Tibial artery (tissue), 4 donors: ENCODE measurements at regions not wholly inside any gene's neighbourhood (a gene's known extent, or its start where the extent isn't known, plus 50 kb on each side); places are given as distances from the start of the nearest gene placed in this dataset.

Experiments used
- DNase-seq, 2 donors: peaks; one replicate each; pipeline ENCODE4 v3.0.0-alpha.2; 2019
- H3K27ac ChIP-seq, 2 donors: fragments of 200-600 bp; sonication (generic) in 1 of 2; 1 replicate in 1 of 2; 2 replicates in 1 of 2; pipeline ENCODE4 v1.5.1; 2018 to 2019; ENCODE audit warnings: mild to moderate bottlenecking in 1 of 2
- H3K27me3 ChIP-seq, 2 donors: fragments of 200-600 bp; sonication (generic) in 1 of 2; one replicate each; pipeline versions ENCODE4 v1.5.1 to v1.6.0; 2016 to 2019
- H3K36me3 ChIP-seq, 3 donors: fragments of 200-600 bp; sonication (generic) in 2 of 3; one replicate each; pipeline ENCODE4 v1.5.1; 2016 to 2019; ENCODE audit warnings: mild to moderate bottlenecking in 2 of 3
- H3K4me1 ChIP-seq, 4 donors: fragments of 200-600 bp; sonication (generic) in 2 of 4; 1 replicate in 3 of 4; 2 replicates in 1 of 4; pipeline ENCODE4 v1.5.1; 2016 to 2019
- H3K4me3 ChIP-seq, 2 donors: fragments of 200-600 bp; sonication (generic) in 1 of 2; 1 replicate in 1 of 2; 2 replicates in 1 of 2; pipeline ENCODE4 v1.5.1; 2018 to 2019; ENCODE audit warnings: mild to moderate bottlenecking in 2 of 2
- H3K9me3 ChIP-seq, 3 donors: fragments of 200-600 bp; sonication (generic) in 1 of 3; one replicate each; pipeline ENCODE4 v1.5.1; 2016 to 2019
- CTCF ChIP-seq, 2 experiments: fragments of 200-600 bp in 1 of 2; fragments of 450-650 bp in 1 of 2; IDR thresholded peaks; one replicate each; pipeline ENCODE4 v1.5.1; 2017 to 2019; ENCODE audit warnings: antibody characterized with exemption in 2 of 2, mild to moderate bottlenecking in 1 of 2, moderate library complexity in 1 of 2
- intact Hi-C: fragments of 100-400 bp; cut with DNase I; formaldehyde crosslinking; loops from one replicate; pipeline ENCODE4 v1.15.0; 2023; ENCODE audit warnings: low total_unique reads

DNA sequence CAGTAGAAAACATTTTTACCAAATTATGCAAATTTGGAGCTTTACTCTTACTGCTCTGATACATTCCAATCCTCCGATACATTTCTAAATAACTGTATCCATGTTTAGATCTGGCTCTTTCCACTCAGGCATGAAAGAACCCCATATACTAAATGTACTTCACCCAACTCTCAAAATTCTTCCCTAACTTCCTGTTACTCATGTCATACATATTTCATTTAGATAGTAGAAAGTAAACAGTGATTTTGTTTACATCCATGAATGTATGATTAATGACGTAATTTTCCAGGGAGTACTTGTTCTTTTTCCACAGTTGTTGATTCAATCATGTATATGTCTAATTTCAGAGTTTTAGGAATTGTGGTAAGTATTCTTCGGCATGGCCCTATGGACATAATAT, 1426.5 kb upstream of the C9orf72 start:
- no peak overlapping the region for H3K27ac ChIP-seq
- no peaks in the 10 kb centered on the region for H3K4me1 ChIP-seq
- H3K9me3 ChIP-seq: no peaks in the 10 kb centered on the region
- no peak overlapping the region for H3K4me3 ChIP-seq
- no peak for TF ChIP-seq CTCF (IDR thresholded peaks at IDR 0.05)
- H3K27me3 ChIP-seq: no peaks in the 10 kb centered on the region
- DNase-seq: no peak
- intact Hi-C loops: no loop called here
- no peaks in the 10 kb centered on the region for H3K36me3 ChIP-seq

GRCh38 chr9:29001006-29001405, 1427.7 kb upstream of the C9orf72 start:
- intact Hi-C loops: no loop called here

GRCh38 chr9:29004988-29005387, 1431.7 kb upstream of the C9orf72 start:
- TF ChIP-seq CTCF (IDR thresholded peaks at IDR 0.05): no peak
- no peak overlapping the region for H3K4me3 ChIP-seq
- H3K4me1 ChIP-seq: no peaks in the 10 kb centered on the region
- H3K9me3 ChIP-seq: no peaks in the 10 kb centered on the region
- no peaks in the 10 kb centered on the region for H3K27me3 ChIP-seq
- no peak for DNase-seq
- H3K27ac ChIP-seq: no peak overlapping the region
- intact Hi-C loops: no loop called here
- H3K36me3 ChIP-seq: no peaks in the 10 kb centered on the region

More at GRCh38 chr9:29001006-29001405, 1427.7 kb upstream of the C9orf72 start:
- no peak for DNase-seq
- H3K4me3 ChIP-seq: no peak overlapping the region
- H3K4me1 ChIP-seq: no peaks in the 10 kb centered on the region
- no peak overlapping the region for H3K27ac ChIP-seq
- H3K27me3 ChIP-seq: no peaks in the 10 kb centered on the region
- no peaks in the 10 kb centered on the region for H3K9me3 ChIP-seq
- no peaks in the 10 kb centered on the region for H3K36me3 ChIP-seq
- no peak for TF ChIP-seq CTCF (IDR thresholded peaks at IDR 0.05)

GRCh38 chr9:29006628-29007027, 1433.3 kb upstream of the C9orf72 start:
- no peaks in the 10 kb centered on the region for H3K27me3 ChIP-seq
- DNase-seq: no peak
- intact Hi-C loops: no loop called here
- H3K27ac ChIP-seq: no peak overlapping the region
- no peaks in the 10 kb centered on the region for H3K4me1 ChIP-seq
- TF ChIP-seq CTCF (IDR thresholded peaks at IDR 0.05): no peak
- H3K9me3 ChIP-seq: no peaks in the 10 kb centered on the region
- no peaks in the 10 kb centered on the region for H3K36me3 ChIP-seq
- no peak overlapping the region for H3K4me3 ChIP-seq

DNA sequence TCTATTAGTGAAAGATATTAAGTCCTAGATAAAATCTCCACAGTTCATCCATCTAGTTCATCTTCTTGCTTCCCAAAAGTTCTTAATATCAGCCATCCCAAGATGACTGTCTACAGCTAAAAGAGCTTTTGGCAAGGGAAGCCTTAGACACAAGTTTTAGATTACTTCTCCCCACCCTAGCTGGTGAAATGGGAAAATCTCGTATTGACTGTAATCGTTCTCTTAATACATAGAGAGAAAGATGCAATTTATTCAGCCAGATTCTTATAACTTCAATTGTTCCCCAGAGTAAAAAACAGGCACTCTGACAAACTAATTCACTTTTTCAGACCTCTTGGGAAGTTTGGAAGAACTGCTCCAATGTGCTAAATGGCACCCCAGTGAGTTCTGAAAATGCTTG, 1439.6 kb upstream of the C9orf72 start:
- Histone ChIP-seq H3K9me3 (no peaks in the 10 kb centered on the region), H3K4me1 (no peaks in the 10 kb centered on the region), H3K27ac (no peak overlapping the region), H3K27me3 (no peaks in the 10 kb centered on the region), H3K4me3 (no peak overlapping the region), H3K36me3 (no peaks in the 10 kb centered on the region)
- no peak for DNase-seq
- no peak for TF ChIP-seq CTCF (IDR thresholded peaks at IDR 0.05)
- intact Hi-C loops: no loop called here

DNA sequence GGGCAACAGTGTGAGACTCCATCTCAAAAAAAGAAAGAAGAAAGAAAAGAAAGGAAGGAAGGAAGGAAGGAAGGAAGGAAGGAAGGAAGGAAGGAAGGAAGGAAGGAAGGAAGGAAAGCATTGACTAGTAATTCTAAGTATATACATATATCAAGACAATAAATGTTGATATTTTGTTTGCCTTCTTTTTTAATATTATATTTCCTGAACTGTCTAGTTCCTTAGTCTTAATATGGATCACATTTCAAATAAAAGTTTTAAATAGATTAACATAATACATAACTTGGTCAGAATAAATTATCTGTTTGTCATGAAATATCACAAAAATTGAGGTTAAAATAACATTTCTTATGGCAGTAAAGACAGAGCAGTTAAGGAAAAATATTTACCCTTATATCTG, 1448.4 kb upstream of the C9orf72 start:
- no peak for DNase-seq
- intact Hi-C loops: no loop called here
- Histone ChIP-seq H3K27ac (no peak overlapping the region), H3K36me3 (no peaks in the 10 kb centered on the region), H3K4me1 (no peaks in the 10 kb centered on the region), H3K27me3 (no peaks in the 10 kb centered on the region), H3K4me3 (no peak overlapping the region), H3K9me3 (no peaks in the 10 kb centered on the region)
- TF ChIP-seq CTCF (IDR thresholded peaks at IDR 0.05): no peak
